ENCODE measurements at regions not wholly inside any gene's neighbourhood (a gene's known extent, or its start where the extent isn't known, plus 50 kb on each side); places are given as distances from the start of the nearest gene placed in this dataset.

DNA sequence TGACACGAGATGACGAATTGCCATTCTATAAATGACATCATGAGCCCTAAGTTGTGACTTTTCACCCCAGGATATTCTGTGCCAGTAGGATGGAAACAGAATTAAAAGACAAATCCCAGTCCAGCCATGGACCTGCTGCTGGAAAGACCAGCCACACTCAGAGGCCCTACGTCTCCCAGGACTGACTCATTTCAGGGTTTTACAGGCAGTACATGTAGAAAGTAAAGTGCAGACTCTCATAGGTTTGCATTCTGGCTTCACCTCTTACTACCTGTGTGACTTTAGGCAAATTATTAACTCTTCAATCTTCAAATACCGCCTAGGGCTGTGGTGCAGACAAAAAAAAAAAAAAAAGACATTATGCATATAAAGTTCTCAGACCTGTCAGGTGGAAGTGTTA lies 188.8 kb downstream of the NEBL start:
- no peak overlapping the region for H3K9ac ChIP-seq (ENCODE audit: control insufficient read depth, extremely low read depth, insufficient read depth, low read length)
- no peak for DNase-seq (ENCODE audit: low read depth, low spot score)
- no peaks in the 10 kb centered on the region for H3K9me1 ChIP-seq (ENCODE audit: control insufficient read depth, extremely low read depth, insufficient read depth, low read length)
- H3K27ac ChIP-seq (ENCODE audit: control insufficient read depth, insufficient read depth, low read length), result no peak overlapping the region
- dilution Hi-C loops (cut with MboI; ENCODE audit: extremely low pct_ligation_motif_present, low sequenced_read_pairs), result no loop called here
- no peak overlapping the region for H2AFZ ChIP-seq (ENCODE audit: control insufficient read depth, low read length)
- H3K4me2 ChIP-seq (ENCODE audit: control insufficient read depth, extremely low read depth, insufficient read depth, low read depth, low read length), result no peak overlapping the region
- H3K36me3 ChIP-seq (ENCODE audit: control insufficient read depth in 2 of 2, extremely low read depth in 1 of 2, insufficient read depth in 2 of 2, low read length in 2 of 2), result no peaks in the 10 kb centered on the region
- H4K20me1 ChIP-seq (ENCODE audit: control insufficient read depth, extremely low read depth, insufficient read depth, low read length), result no peaks in the 10 kb centered on the region
- no peaks in the 10 kb centered on the region for H3K9me3 ChIP-seq (ENCODE audit: control insufficient read depth, low read depth, low read length)
- TF ChIP-seq, protein P1, sequence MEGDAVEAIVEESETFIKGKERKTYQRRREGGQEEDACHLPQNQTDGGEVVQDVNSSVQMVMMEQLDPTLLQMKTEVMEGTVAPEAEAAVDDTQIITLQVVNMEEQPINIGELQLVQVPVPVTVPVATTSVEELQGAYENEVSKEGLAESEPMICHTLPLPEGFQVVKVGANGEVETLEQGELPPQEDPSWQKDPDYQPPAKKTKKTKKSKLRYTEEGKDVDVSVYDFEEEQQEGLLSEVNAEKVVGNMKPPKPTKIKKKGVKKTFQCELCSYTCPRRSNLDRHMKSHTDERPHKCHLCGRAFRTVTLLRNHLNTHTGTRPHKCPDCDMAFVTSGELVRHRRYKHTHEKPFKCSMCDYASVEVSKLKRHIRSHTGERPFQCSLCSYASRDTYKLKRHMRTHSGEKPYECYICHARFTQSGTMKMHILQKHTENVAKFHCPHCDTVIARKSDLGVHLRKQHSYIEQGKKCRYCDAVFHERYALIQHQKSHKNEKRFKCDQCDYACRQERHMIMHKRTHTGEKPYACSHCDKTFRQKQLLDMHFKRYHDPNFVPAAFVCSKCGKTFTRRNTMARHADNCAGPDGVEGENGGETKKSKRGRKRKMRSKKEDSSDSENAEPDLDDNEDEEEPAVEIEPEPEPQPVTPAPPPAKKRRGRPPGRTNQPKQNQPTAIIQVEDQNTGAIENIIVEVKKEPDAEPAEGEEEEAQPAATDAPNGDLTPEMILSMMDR (optimal IDR thresholded peaks at IDR 0.05 in 1 of 3, IDR thresholded peaks at IDR 0.05 in 1 of 3, conservative IDR thresholded peaks at IDR 0.05 in 1 of 3; ENCODE audit: extremely low read depth in 1 of 3, insufficient read depth in 2 of 3, low read length in 3 of 3), result no peak
- TF ChIP-seq EZH2 (IDR thresholded peaks at IDR 0.05; ENCODE audit: low read length), result no peak
- no peak for FAIRE-seq
- H3K4me3 ChIP-seq (ENCODE audit: control insufficient read depth in 2 of 3, extremely low read depth in 1 of 3, insufficient read depth in 2 of 3, low read depth in 1 of 3, low read length in 3 of 3), result no peak overlapping the region
- no peaks in the 10 kb centered on the region for H3K79me2 ChIP-seq (ENCODE audit: control insufficient read depth, insufficient read depth, low read length)
- H3K27me3 ChIP-seq (ENCODE audit: control insufficient read depth, extremely low read depth, insufficient read depth, low read length), result no peaks in the 10 kb centered on the region
- no peaks in the 10 kb centered on the region for H3K4me1 ChIP-seq (ENCODE audit: control insufficient read depth, extremely low read depth, insufficient read depth, low read length)

GRCh38 chr10:20707251-20707650 lies 189.9 kb downstream of the NEBL start:
- no peaks in the 10 kb centered on the region for H3K27me3 ChIP-seq (ENCODE audit: control insufficient read depth, extremely low read depth, insufficient read depth, low read length)
- DNase-seq (ENCODE audit: low read depth, low spot score) (no peak), FAIRE-seq (no peak)
- H3K4me3 ChIP-seq (ENCODE audit: control insufficient read depth in 2 of 3, extremely low read depth in 1 of 3, insufficient read depth in 2 of 3, low read depth in 1 of 3, low read length in 3 of 3), result no peak overlapping the region
- no peak overlapping the region for H3K27ac ChIP-seq (ENCODE audit: control insufficient read depth, insufficient read depth, low read length)
- H3K4me1 ChIP-seq (ENCODE audit: control insufficient read depth, extremely low read depth, insufficient read depth, low read length), result no peaks in the 10 kb centered on the region
- H3K4me2 ChIP-seq (ENCODE audit: control insufficient read depth, extremely low read depth, insufficient read depth, low read depth, low read length), result no peak overlapping the region
- TF ChIP-seq, protein P1 (optimal IDR thresholded peaks at IDR 0.05 in 1 of 3, IDR thresholded peaks at IDR 0.05 in 1 of 3, conservative IDR thresholded peaks at IDR 0.05 in 1 of 3; ENCODE audit: extremely low read depth in 1 of 3, insufficient read depth in 2 of 3, low read length in 3 of 3), result no peak
- no peak for TF ChIP-seq EZH2 (IDR thresholded peaks at IDR 0.05; ENCODE audit: low read length)
- no peak overlapping the region for H2AFZ ChIP-seq (ENCODE audit: control insufficient read depth, low read length)
- no peaks in the 10 kb centered on the region for H4K20me1 ChIP-seq (ENCODE audit: control insufficient read depth, extremely low read depth, insufficient read depth, low read length)
- no peaks in the 10 kb centered on the region for H3K36me3 ChIP-seq (ENCODE audit: control insufficient read depth in 2 of 2, extremely low read depth in 1 of 2, insufficient read depth in 2 of 2, low read length in 2 of 2)
- dilution Hi-C loops (cut with MboI; ENCODE audit: extremely low pct_ligation_motif_present, low sequenced_read_pairs), result no loop called here
- no peaks in the 10 kb centered on the region for H3K79me2 ChIP-seq (ENCODE audit: control insufficient read depth, insufficient read depth, low read length)
- H3K9me1 ChIP-seq (ENCODE audit: control insufficient read depth, extremely low read depth, insufficient read depth, low read length), result no peaks in the 10 kb centered on the region
- no peaks in the 10 kb centered on the region for H3K9me3 ChIP-seq (ENCODE audit: control insufficient read depth, low read depth, low read length)
- no peak overlapping the region for H3K9ac ChIP-seq (ENCODE audit: control insufficient read depth, extremely low read depth, insufficient read depth, low read length)

Data from keratinocyte (primary cell).